K562 (cell line): ENCODE measurements at regions not wholly inside any gene's neighbourhood (a gene's known extent, or its start where the extent isn't known, plus 50 kb on each side); places are given as distances from the start of the nearest gene placed in this dataset.

Source experiments
- ATAC-seq: fragments of 200-7000 bp; cut with Tn5 transposase; 3 replicates; pipeline ENCODE4 v1.9.1; 2020; ENCODE audit warnings: moderate library complexity
- BruUV-seq: library from RNA; stranded (reverse); fragments of 400-500 nt; replicated peaks from 2 replicates; lab custom pipeline; 2021; lab: Mats Ljungman, UMichigan
- CTCF ChIA-PET: fragments of 300-600 bp; formaldehyde crosslinking; extraction: SDS; loops from one replicate; lab custom pipeline; 2021; ENCODE audit warnings: low intra/inter-chr PET ratio; lab: Yijun Ruan, JAX
- POLR2A ChIA-PET: fragments of 300-600, 350-650 bp; sonication (Branson Sonifier 250); formaldehyde crosslinking; extraction: SDS; loops from one replicate; lab custom pipeline; 2021; ENCODE audit warnings: antibody characterized with exemption, inconsistent platforms; lab: Yijun Ruan, JAX
- DNase-seq, 4 experiments: peaks; one replicate each; pipeline versions ENCODE4 v3.0.0 to v3.0.0-alpha.2; 2011 to 2018; ENCODE audit warnings: low spot score in 3 of 4, mixed read lengths in 3 of 4; ENCODE audit errors: extremely low read depth in 1 of 4
- FAIRE-seq: peaks from 2 replicates; lab custom pipeline; 2011; peaks lifted over from hg19 to GRCh38; lab: Jason Lieb, UNC
- H2AFZ ChIP-seq: 2 replicates; pipeline ENCODE4 v1.6.0; 2011; ENCODE audit warnings: low read depth, low read length, control low read depth, inconsistent platforms
- H3K27ac ChIP-seq: fragments of 200-600 bp; 3 replicates; pipeline ENCODE4 v1.8.0; 2011; ENCODE audit warnings: low read depth, mild to moderate bottlenecking, control low read depth, inconsistent platforms, low read length, moderate library complexity, mixed read lengths; ENCODE audit errors: extremely low read depth
- H3K27me3 ChIP-seq, 2 experiments: fragments of 300-600 bp in 1 of 2; 2 replicates in 1 of 2; 3 replicates in 1 of 2; pipeline versions ENCODE4 v1.6.0 to v1.8.0; 2011; ENCODE audit warnings: inconsistent platforms in 2 of 2, low read length in 2 of 2, mild to moderate bottlenecking in 1 of 2, mixed read lengths in 1 of 2, moderate library complexity in 1 of 2; ENCODE audit not compliant: control insufficient read depth in 2 of 2, insufficient read depth in 2 of 2
- H3K36me3 ChIP-seq: fragments of 300-600 bp; 3 replicates; pipeline ENCODE4 v1.8.0; 2011; ENCODE audit warnings: mild to moderate bottlenecking, low read length, inconsistent platforms; ENCODE audit not compliant: control insufficient read depth, insufficient read depth
- H3K4me1 ChIP-seq, 2 experiments: fragments of 200-600 bp in 1 of 2; replicated peaks in 1 of 2; 2 replicates in 1 of 2; 3 replicates in 1 of 2; pipeline versions ENCODE4 v1.5.1 to v1.8.0; 2011; ENCODE audit warnings: inconsistent platforms in 2 of 2, low read length in 2 of 2, mild to moderate bottlenecking in 1 of 2, mixed read lengths in 1 of 2, moderate library complexity in 1 of 2; ENCODE audit not compliant: control insufficient read depth in 2 of 2, insufficient read depth in 2 of 2
- H3K4me2 ChIP-seq: 2 replicates; pipeline ENCODE4 v1.6.1; 2011; ENCODE audit warnings: low read length, control low read depth, inconsistent platforms, mixed read lengths; ENCODE audit not compliant: insufficient read depth
- H3K4me3 ChIP-seq: fragments of 200-600 bp; sonication (generic), shearing (Covaris generic); 2 replicates; pipeline ENCODE4 v1.5.1; 2016; ENCODE audit warnings: control low read depth, inconsistent platforms
- H3K79me2 ChIP-seq: fragments of 200-600 bp; 3 replicates; pipeline ENCODE4 v1.8.0; 2011; ENCODE audit warnings: low read length, inconsistent platforms; ENCODE audit not compliant: control insufficient read depth, insufficient read depth
- H3K9ac ChIP-seq, 2 experiments: 2 replicates each; pipeline versions ENCODE4 v1.6.0 to v1.6.1; 2011; ENCODE audit warnings: low read depth in 2 of 2, low read length in 2 of 2, control low read depth in 1 of 2, inconsistent platforms in 1 of 2, mild to moderate bottlenecking in 1 of 2, mixed read lengths in 1 of 2; ENCODE audit not compliant: insufficient read depth in 1 of 2
- H3K9me1 ChIP-seq: one replicate; pipeline ENCODE4 v1.6.0; 2011; ENCODE audit warnings: inconsistent platforms, mild to moderate bottlenecking, low read length, moderate library complexity; ENCODE audit not compliant: control insufficient read depth, insufficient read depth
- H3K9me3 ChIP-seq: replicated peaks from 2 replicates; pipeline ENCODE4 v1.5.1; 2011; ENCODE audit warnings: low read depth, low read length, inconsistent platforms; ENCODE audit not compliant: control insufficient read depth, insufficient read depth
- H4K20me1 ChIP-seq: replicated peaks from 2 replicates; pipeline ENCODE4 v1.6.1; 2011; ENCODE audit warnings: low read length, inconsistent platforms, mixed read lengths; ENCODE audit not compliant: control insufficient read depth, insufficient read depth
- CBX3 ChIP-seq, 2 experiments: IDR thresholded peaks; 1 replicate in 1 of 2; 2 replicates in 1 of 2; pipeline ENCODE4 v1.6.1; 2012; ENCODE audit warnings: inconsistent platforms in 2 of 2, low read length in 2 of 2, borderline replicate concordance in 1 of 2, control low read depth in 1 of 2
- CBX8 ChIP-seq: fragments of 200-600 bp; sonication (generic); IDR thresholded peaks from 2 replicates; pipeline ENCODE4 v1.6.1; 2012; ENCODE audit warnings: borderline replicate concordance, mixed run types, low read depth, mild to moderate bottlenecking, moderate library complexity, mixed read lengths, low read length, control low read depth, inconsistent platforms; ENCODE audit not compliant: poor library complexity, severe bottlenecking; ENCODE audit errors: extremely low read depth
- CC2D1A ChIP-seq: fragments of 450-650 bp; IDR thresholded peaks from 2 replicates; pipeline ENCODE4 v1.6.1; 2017; ENCODE audit warnings: mild to moderate bottlenecking
- E2F3 ChIP-seq: fragments of 250-450 bp; sonication (Bioruptor Pico); IDR thresholded peaks from 2 replicates; pipeline ENCODE4 v1.4.0; 2020; ENCODE audit warnings: mild to moderate bottlenecking
- KLF6 ChIP-seq: fragments of 250-450 bp; sonication (Bioruptor Pico); IDR thresholded peaks from 2 replicates; pipeline ENCODE4 v1.4.0; 2020; ENCODE audit warnings: mild to moderate bottlenecking, moderate library complexity, borderline replicate concordance
- LCOR ChIP-seq: sonication (generic); formaldehyde crosslinking; IDR thresholded peaks from 2 replicates; pipeline ENCODE4 v1.8.0; 2022; ENCODE audit warnings: mild to moderate bottlenecking, missing genetic modification reagents
- NCOA1 ChIP-seq: fragments of 450-650 bp; IDR thresholded peaks from 2 replicates; pipeline ENCODE4 v1.6.1; 2016; ENCODE audit warnings: low read depth
- POU5F1 ChIP-seq: fragments of 150-350 bp; IDR thresholded peaks from 2 replicates; pipeline ENCODE4 v1.6.1; 2014; ENCODE audit warnings: borderline replicate concordance, low read length, low read depth, mild to moderate bottlenecking; ENCODE audit not compliant: partially characterized antibody
- RBM15 ChIP-seq: fragments of 200-400 bp; formaldehyde crosslinking; IDR thresholded peaks from 2 replicates; pipeline ENCODE4 v1.6.1; 2018; ENCODE audit warnings: mild to moderate bottlenecking, low read length, moderate library complexity; ENCODE audit not compliant: insufficient read depth
- THRB ChIP-seq: fragments of 450-650 bp; formaldehyde crosslinking; conservative IDR thresholded peaks from 2 replicates; pipeline ENCODE4 v1.4.0; 2022; ENCODE audit warnings: mild to moderate bottlenecking, missing genetic modification characterization
- ZHX1 ChIP-seq: fragments of 150-350 bp; conservative IDR thresholded peaks from 2 replicates; pipeline ENCODE4 v1.6.1; 2014; ENCODE audit warnings: low read length
- ZMIZ1 ChIP-seq, 2 experiments: fragments of 150-350 bp in 1 of 2; IDR thresholded peaks; 2 replicates each; pipeline ENCODE4 v1.6.1; 2012 to 2016; ENCODE audit warnings: low read depth in 2 of 2, low read length in 2 of 2, mild to moderate bottlenecking in 1 of 2, moderate library complexity in 1 of 2
- ZNF274 ChIP-seq: IDR thresholded peaks from 2 replicates; pipeline ENCODE4 v1.6.1; 2011; ENCODE audit warnings: low read depth, mild to moderate bottlenecking, low read length, moderate library complexity, borderline replicate concordance
- ZNF551 ChIP-seq: fragments of 250-450 bp; sonication (Bioruptor Pico); IDR thresholded peaks from 2 replicates; pipeline ENCODE4 v1.5.0; 2021; ENCODE audit warnings: mild to moderate bottlenecking, moderate library complexity
- ZNF699 ChIP-seq: fragments of 250-450 bp; sonication (Bioruptor Pico); IDR thresholded peaks from 2 replicates; pipeline ENCODE4 v1.8.0; 2021; ENCODE audit warnings: mild to moderate bottlenecking, moderate library complexity; ENCODE audit not compliant: insufficient replicate concordance
- WGBS: fragments of 100-300 bp; shearing (Covaris generic); methylation state at CpG from one replicate; pipeline ENCODE4 v1.1.6; 2016; ENCODE audit warnings: low coverage, mixed read lengths; ENCODE audit not compliant: insufficient coverage; ENCODE audit errors: missing lambda C conversion rate; 5-methylcytosine and 5-hydroxymethylcytosine counted together
- in situ Hi-C: fragments of 300-500 bp; cut with MboI; formaldehyde crosslinking; loops from 4 replicates; pipeline ENCODE4 v1.15.0; 2018; ENCODE audit warnings: inconsistent platforms, mixed read lengths
- intact Hi-C: fragments of 100-400 bp; cut with micrococcal nuclease; formaldehyde crosslinking; loops from 2 replicates; pipeline ENCODE4 v1.14.2; 2022

- Histone ChIP-seq H3K9ac (no peak overlapping the region), H3K9me3 (no peaks in the 10 kb centered on the region), H3K27me3 (no peaks in the 10 kb centered on the region), H2AFZ (no peak overlapping the region), H3K4me3 (no peak overlapping the region), H3K4me1 (no peaks in the 10 kb centered on the region), H3K9me1 (no peaks in the 10 kb centered on the region), H3K36me3 (no peaks in the 10 kb centered on the region), H3K79me2 (no peaks in the 10 kb centered on the region), H3K4me2 (no peak overlapping the region), H3K27ac (no peak overlapping the region), H4K20me1 (no peaks in the 10 kb centered on the region)
- ATAC-seq (no peak), DNase-seq (no peak), FAIRE-seq (no peak)
- intact Hi-C loops (no loop called here), in situ Hi-C loops (no loop called here)
- CTCF ChIA-PET = no interaction called here
- WGBS = 0% methylated on average over 2 of the region's 2 CpGs
- POLR2A ChIA-PET = no interaction called here
- BruUV-seq = no TSS peak
- no peak for TF ChIP-seq ZHX1
- TF ChIP-seq RBM15 = no peak
- no peak for TF ChIP-seq CC2D1A
- TF ChIP-seq CBX8 = no peak
- TF ChIP-seq THRB (CRISPR knock-in tag) = no peak
- no peak for TF ChIP-seq E2F3
- no peak for TF ChIP-seq ZNF699 (CRISPR knock-in tag)
- no peak for TF ChIP-seq ZMIZ1 (IDR thresholded peaks at IDR 0.05; ENCODE audit: low read depth in 2 of 2, low read length in 2 of 2)
- TF ChIP-seq LCOR (CRISPR knock-in tag) = no peak
- no peak for TF ChIP-seq ZNF551 (CRISPR knock-in tag)
- TF ChIP-seq ZNF274 = no peak
- TF ChIP-seq POU5F1 = no peak
- no peak for TF ChIP-seq NCOA1
- no peak for TF ChIP-seq KLF6
- no peak for TF ChIP-seq CBX3 (IDR thresholded peaks at IDR 0.05; ENCODE audit: borderline replicate concordance in 1 of 2, low read length in 2 of 2)
Measured at GRCh38 chr4:137952116-137952515, 290.0 kb downstream of the SLC7A11 start.
